Choroid plexus epithelial cell (primary cell): ENCODE measurements at regions not wholly inside any gene's neighbourhood (a gene's known extent, or its start where the extent isn't known, plus 50 kb on each side); places are given as distances from the start of the nearest gene placed in this dataset.

Experiments
- DNase-seq: peaks from one replicate; pipeline ENCODE4 v3.0.0-alpha.2; 2010; ENCODE audit warnings: low read depth
- H3K4me3 ChIP-seq: 2 replicates; pipeline ENCODE4 v1.5.1; 2011; ENCODE audit warnings: low read depth, mild to moderate bottlenecking, control low read depth, low read length, moderate library complexity
- CTCF ChIP-seq: conservative IDR thresholded peaks from 2 replicates; pipeline ENCODE4 v1.5.1; 2011; ENCODE audit warnings: low read depth, mild to moderate bottlenecking, control low read depth, inconsistent platforms, low read length, moderate library complexity

DNA sequence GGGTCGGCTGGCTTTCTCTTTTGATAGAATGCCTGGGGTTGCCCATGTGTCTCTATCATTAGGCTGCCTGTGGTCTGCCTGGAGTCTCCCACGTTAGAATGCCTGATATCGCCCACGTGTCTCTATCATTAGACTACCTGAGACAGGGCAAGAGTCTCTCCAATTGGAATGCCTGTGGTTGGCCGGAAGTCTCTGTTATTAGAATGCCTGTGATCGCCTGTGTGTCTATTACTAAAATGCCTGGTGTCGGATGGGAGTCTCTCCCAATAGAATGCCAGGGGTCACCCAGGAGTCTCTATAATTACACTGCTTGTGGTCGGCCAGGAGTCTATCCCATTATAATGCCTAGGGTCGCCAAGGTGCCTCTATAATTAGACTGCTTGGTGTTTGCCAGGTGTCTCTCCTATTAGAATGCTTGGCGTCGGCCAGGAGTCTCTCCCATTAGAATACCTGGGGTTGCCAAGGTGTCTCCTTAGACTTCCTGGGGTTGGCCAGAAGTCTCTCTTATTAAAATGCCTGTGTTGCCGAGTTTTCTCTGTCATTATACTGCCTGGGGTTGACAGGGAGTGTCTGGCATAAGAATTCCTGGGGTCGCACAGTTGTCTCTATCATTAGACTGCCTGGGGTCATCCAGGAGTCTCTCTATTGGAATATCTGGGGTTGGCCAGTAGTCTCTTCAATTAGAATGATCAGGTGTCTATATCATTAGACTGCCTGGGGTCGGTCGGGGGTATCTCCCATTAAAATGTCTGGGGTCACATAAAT is 2272.8 kb downstream of the TP53TG3F start:
- no peak for DNase-seq
- H3K4me3 ChIP-seq = no peak overlapping the region
- TF ChIP-seq CTCF = no peak

DNA sequence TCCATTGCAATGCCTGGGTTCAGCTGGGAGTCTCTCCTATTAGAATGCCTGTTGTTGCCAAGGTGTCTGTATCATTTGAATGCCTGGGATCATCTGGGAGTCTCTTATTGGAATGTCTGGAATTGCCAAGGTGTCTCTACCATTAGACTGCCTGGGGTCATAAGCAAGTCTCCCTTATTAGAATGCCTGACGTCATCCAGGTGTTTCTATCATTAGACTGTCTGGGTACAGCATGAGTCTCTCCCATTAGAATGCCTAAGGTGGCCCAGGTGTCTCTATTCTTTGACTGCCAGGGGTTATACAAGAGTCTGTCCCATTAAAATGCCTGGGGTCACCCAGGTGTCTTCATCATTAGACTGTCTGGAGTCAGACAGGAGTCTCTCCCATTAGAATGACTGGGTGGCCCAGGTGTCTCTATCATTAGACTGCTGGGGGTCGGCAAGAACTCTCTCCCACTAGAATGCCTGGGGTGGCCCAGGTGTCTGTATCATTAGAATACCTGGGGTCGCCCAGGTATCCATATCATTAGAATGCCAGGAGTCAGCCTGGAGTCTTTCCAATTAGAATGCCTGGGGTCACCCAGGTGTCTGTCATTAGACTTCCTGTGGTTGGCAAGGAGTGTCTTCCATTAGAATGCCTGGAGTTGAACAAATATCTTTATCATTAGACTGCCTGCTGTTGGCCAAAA is 2274.0 kb downstream of the TP53TG3F start:
- DNase-seq = no peak
- no peak for TF ChIP-seq CTCF
- no peak overlapping the region for H3K4me3 ChIP-seq

DNA sequence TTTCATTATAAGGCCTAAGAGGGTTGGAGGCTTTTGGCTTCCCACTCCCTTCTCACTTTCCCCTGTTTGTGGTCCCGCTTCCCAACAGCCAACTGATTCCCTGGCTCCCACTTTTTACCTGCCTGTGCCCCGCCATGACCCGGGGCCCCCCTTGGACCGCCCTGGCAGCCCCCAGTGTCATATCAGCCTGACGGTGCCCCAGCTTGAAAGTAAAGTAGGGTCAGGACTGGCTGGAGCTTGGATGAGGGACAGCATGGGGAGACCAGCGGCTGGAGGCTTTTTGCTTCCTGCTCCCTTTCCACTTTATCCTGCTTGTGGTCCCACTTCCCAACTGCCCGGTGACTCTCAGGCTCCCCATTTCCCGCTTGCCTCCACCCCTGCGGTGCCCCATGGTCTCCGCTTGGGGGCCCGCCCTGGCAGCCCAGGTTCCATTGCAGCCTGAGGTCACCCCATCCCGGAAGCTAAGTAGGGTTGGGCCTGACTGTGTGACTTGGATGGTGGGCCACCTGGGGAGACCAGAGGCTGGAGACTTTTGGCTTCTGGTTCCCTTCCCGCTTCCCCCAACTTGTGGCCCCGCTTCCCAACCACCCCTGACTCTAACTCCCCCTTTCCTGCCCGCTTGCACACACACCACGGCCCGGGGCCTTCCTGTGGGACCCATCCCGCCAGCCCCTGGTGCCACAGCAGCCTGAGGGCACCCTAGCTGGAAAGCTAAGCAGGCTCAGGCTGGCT is 2274.7 kb downstream of the TP53TG3F start:
- DNase-seq = no peak
- H3K4me3 ChIP-seq = no peak overlapping the region

GRCh38 chr16:35734728-35735402 is 2275.5 kb downstream of the TP53TG3F start:
- H3K4me3 ChIP-seq = no peak overlapping the region
- no peak for TF ChIP-seq CTCF
- no peak for DNase-seq

More for the DNA sequence above, 2274.7 kb downstream of the TP53TG3F start:
- no peak for TF ChIP-seq CTCF

GRCh38 chr16:35735403-35736251 is 2276.2 kb downstream of the TP53TG3F start:
- no peak for DNase-seq
- TF ChIP-seq CTCF = no peak

DNA sequence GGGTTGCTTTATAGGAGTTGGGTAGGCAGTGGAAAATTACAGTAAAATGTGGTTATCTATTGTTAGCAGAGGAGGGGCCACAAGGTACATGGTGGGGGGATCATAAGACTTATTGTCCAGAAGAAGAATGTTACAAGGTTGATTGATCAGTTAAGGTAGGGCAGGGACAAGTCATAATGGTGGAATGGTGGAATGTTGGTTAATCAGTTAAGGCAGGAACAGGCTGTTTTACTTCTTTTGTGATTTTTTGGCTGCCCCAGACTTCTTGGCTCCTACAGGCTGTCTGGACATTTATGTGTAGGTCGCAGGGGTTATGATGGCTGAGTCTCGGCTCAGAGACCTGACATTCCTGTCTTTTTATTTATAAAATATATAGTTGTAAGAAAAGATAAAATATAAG is 2277.1 kb downstream of the TP53TG3F start:
- no peak overlapping the region for H3K4me3 ChIP-seq
- TF ChIP-seq CTCF = no peak
- no peak for DNase-seq

More at GRCh38 chr16:35735403-35736251, 2276.2 kb downstream of the TP53TG3F start:
- H3K4me3 ChIP-seq = no peak overlapping the region
